Endothelial cell (in vitro differentiated cells): ENCODE measurements at regions not wholly inside any gene's neighbourhood (a gene's known extent, or its start where the extent isn't known, plus 50 kb on each side); places are given as distances from the start of the nearest gene placed in this dataset.

Experiments
- DNase-seq: peaks from one replicate; pipeline ENCODE4 v3.0.0; 2021; ENCODE audit warnings: low spot score
- H3K27ac Mint-ChIP-seq: one replicate; pipeline ENCODE4 v1.8.0; 2021; ENCODE audit warnings: mixed read lengths, inconsistent platforms; ENCODE audit not compliant: unreplicated experiment
- H3K27me3 Mint-ChIP-seq: one replicate; pipeline ENCODE4 v1.8.0; 2021; ENCODE audit warnings: mild to moderate bottlenecking, moderate library complexity, mixed read lengths, inconsistent platforms; ENCODE audit not compliant: unreplicated experiment
- H3K36me3 Mint-ChIP-seq: one replicate; pipeline ENCODE4 v1.8.0; 2021; ENCODE audit warnings: mild to moderate bottlenecking, low read depth, mixed read lengths, inconsistent platforms; ENCODE audit not compliant: unreplicated experiment
- H3K4me1 Mint-ChIP-seq: one replicate; pipeline ENCODE4 v1.8.0; 2021; ENCODE audit warnings: mild to moderate bottlenecking, mixed read lengths, inconsistent platforms; ENCODE audit not compliant: unreplicated experiment
- H3K4me3 Mint-ChIP-seq: one replicate; pipeline ENCODE4 v1.8.0; 2021; ENCODE audit warnings: mild to moderate bottlenecking, mixed read lengths, inconsistent platforms; ENCODE audit not compliant: unreplicated experiment
- H3K9me3 Mint-ChIP-seq: one replicate; pipeline ENCODE4 v1.8.0; 2021; ENCODE audit warnings: mixed read lengths, inconsistent platforms; ENCODE audit not compliant: unreplicated experiment
- CTCF ChIP-seq: fragments of 200-600 bp; sonication (generic); IDR thresholded peaks from one replicate; pipeline ENCODE4 v1.5.0; 2021; ENCODE audit warnings: antibody characterized with exemption; ENCODE audit not compliant: unreplicated experiment

GRCh38 chr17:68733241-68734176 is 132.3 kb upstream of the FAM20A start:
- Mint-ChIP-seq H3K36me3 (peaks cover 3% of the 10 kb centered on the region), H3K4me3 (no peak overlapping the region), H3K27ac (peak overlapping the region; percentile 39), H3K4me1 (peaks cover 9% of the 10 kb centered on the region), H3K9me3 (no peaks in the 10 kb centered on the region), H3K27me3 (peaks cover 3% of the 10 kb centered on the region)
- no peak for DNase-seq
- no peak for TF ChIP-seq CTCF

DNA sequence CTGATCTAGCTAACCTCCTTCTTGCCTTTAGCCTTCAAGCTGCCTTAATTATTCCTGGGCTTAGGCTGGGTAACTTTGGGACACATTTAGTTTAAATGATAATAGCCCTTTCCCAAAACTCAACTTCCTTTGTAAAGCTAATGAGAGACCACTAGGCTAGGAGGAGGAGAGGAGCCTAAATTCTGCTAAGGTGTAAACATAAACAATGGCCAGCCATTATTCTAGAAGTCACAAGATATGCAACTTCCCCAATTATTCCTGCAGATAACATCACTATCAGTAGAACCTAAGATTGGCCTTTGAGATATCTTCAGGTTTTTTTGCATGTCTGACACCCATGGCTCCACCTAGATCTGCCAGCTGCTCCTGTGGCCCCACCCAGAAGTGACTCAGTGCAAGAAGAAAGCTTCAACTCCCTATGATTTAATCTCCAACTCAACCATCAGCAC is 131.2 kb upstream of the FAM20A start:
- no peak for DNase-seq
- Mint-ChIP-seq H3K4me1 (peaks cover 9% of the 10 kb centered on the region), H3K36me3 (peaks cover 3% of the 10 kb centered on the region), H3K4me3 (no peak overlapping the region), H3K27me3 (peaks cover 3% of the 10 kb centered on the region), H3K27ac (no peak overlapping the region), H3K9me3 (no peaks in the 10 kb centered on the region)
- no peak for TF ChIP-seq CTCF

DNA sequence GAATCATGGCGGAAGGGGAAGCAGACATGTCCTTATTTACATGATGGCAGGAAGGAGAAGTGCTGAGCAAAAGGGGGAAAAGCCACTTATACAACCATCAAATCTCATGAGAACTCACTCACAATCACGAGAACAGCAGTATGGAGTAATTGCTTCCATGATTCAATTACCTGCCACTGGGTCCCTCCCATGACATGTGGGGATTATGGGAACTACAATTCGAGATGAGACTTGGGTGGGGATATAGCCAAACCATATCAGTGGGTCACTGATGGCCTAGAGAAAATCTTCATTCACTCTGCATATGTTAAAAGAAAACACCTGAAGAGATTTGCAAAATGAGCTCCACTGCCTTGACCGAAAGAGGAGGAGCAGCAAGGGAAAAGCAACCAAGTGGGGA is 130.3 kb upstream of the FAM20A start:
- no peak for TF ChIP-seq CTCF
- DNase-seq = no peak
- peaks cover 3% of the 10 kb centered on the region for H3K36me3 Mint-ChIP-seq
- no peak overlapping the region for H3K4me3 Mint-ChIP-seq
- no peak overlapping the region for H3K27ac Mint-ChIP-seq
- no peaks in the 10 kb centered on the region for H3K9me3 Mint-ChIP-seq
- peaks cover 9% of the 10 kb centered on the region for H3K4me1 Mint-ChIP-seq
- peaks cover 3% of the 10 kb centered on the region for H3K27me3 Mint-ChIP-seq

DNA sequence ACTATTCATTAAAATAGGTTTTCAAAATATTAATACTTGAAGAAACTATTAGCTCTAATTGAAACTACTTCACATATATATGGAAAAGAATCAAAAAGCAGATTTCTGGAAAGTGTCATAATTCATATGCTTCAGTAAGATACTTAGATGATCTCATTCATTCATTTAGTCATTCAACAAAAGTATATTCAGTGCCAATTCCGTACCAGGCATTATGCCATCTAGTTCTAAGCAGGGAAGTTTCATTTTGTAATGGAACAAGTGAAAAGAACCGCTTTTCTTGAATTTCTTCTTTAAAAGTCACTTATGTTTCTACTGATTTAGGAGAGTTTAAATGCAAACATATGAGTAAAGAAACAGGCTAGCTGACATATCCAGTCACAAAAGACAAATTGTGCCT is 118.3 kb upstream of the FAM20A start:
- H3K27ac Mint-ChIP-seq = no peak overlapping the region
- TF ChIP-seq CTCF = no peak
- no peak overlapping the region for H3K4me3 Mint-ChIP-seq
- DNase-seq = no peak
- H3K36me3 Mint-ChIP-seq = no peaks in the 10 kb centered on the region
- H3K9me3 Mint-ChIP-seq = no peaks in the 10 kb centered on the region
- no peaks in the 10 kb centered on the region for H3K4me1 Mint-ChIP-seq
- no peaks in the 10 kb centered on the region for H3K27me3 Mint-ChIP-seq

DNA sequence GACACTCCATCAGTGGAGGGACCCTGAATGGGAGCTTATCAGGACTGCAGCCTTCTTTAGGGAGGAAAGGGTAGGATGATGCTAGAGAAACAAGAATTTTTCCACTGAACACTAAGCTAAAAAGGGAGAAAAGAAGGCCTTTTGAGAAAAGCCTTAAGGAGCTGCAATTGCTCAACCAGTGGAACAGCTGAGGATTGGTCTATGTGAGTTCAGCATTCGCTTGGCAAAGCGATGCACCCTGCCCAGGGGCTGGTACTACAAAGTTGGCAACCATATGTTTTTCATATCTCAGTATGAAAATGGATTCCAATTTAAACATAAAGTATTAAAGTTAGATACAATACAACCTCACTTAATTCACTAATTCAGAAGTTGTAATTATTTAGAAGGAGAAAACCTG is 117.8 kb upstream of the FAM20A start:
- H3K4me1 Mint-ChIP-seq = no peaks in the 10 kb centered on the region
- no peak for TF ChIP-seq CTCF
- no peaks in the 10 kb centered on the region for H3K36me3 Mint-ChIP-seq
- H3K27me3 Mint-ChIP-seq = no peaks in the 10 kb centered on the region
- no peaks in the 10 kb centered on the region for H3K9me3 Mint-ChIP-seq
- no peak for DNase-seq
- H3K4me3 Mint-ChIP-seq = no peak overlapping the region
- H3K27ac Mint-ChIP-seq = no peak overlapping the region
